ENCODE measurements at regions not wholly inside any gene's neighbourhood (a gene's known extent, or its start where the extent isn't known, plus 50 kb on each side); places are given as distances from the start of the nearest gene placed in this dataset.

GRCh38 chr3:120846073-120846472 lies 61.9 kb upstream of the STXBP5L start (continued):
- no peak for TF ChIP-seq RBFOX2 (IDR thresholded peaks at IDR 0.05; ENCODE audit: low read depth, low read length)
- TF ChIP-seq PHB2 (IDR thresholded peaks at IDR 0.05; ENCODE audit: partially characterized antibody), result no peak
- TF ChIP-seq ZFY (CRISPR knock-in tag; IDR thresholded peaks at IDR 0.05), result no peak

GRCh38 chr3:120848503-120848902 lies 59.5 kb upstream of the STXBP5L start:
- ChIA-PET CTCF (ENCODE audit: low intra/inter-chr PET ratio, low total read pairs) (no interaction called here), POLR2A (no interaction called here)
- Histone ChIP-seq H3K79me2 (ENCODE audit: insufficient read depth, low read length) (no peaks in the 10 kb centered on the region), H3K36me3 (replicated peaks in 1 of 2; ENCODE audit: control insufficient read depth in 1 of 2, insufficient read depth in 2 of 2, low read length in 2 of 2) (no peaks in the 10 kb centered on the region), H3K9me3 (ENCODE audit: low read length) (no peaks in the 10 kb centered on the region), H2AFZ (ENCODE audit: low read length) (no peak overlapping the region), H4K20me1 (ENCODE audit: insufficient read depth, low read length) (no peaks in the 10 kb centered on the region), H3K27me3 (ENCODE audit: control insufficient read depth in 1 of 2, insufficient read depth in 2 of 2, low read length in 2 of 2) (no peaks in the 10 kb centered on the region), H3K9ac (ENCODE audit: insufficient read depth, low read depth, low read length) (no peak overlapping the region), H3K27ac (ENCODE audit: extremely low read length, insufficient read depth, low read length) (no peak overlapping the region), H3K4me1 (ENCODE audit: insufficient read depth, low read length) (no peaks in the 10 kb centered on the region), H3K4me3 (replicated peaks in 1 of 3; ENCODE audit: insufficient read depth in 1 of 3, low read depth in 2 of 3, low read length in 3 of 3) (no peak overlapping the region), H3K4me2 (ENCODE audit: low read depth, low read length) (no peak overlapping the region)
- WGBS (ENCODE audit: low lambda C conversion rate), result 27% methylated on average over 2 of the region's 2 CpGs
- intact Hi-C loops (cut with micrococcal nuclease; ENCODE audit: unreplicated experiment) (no loop called here), in situ Hi-C loops (cut with HindIII; ENCODE audit: extremely low pct_ligation_motif_present, low pct_unique_long_range_greater_than_20kb) (no loop called here)
- ATAC-seq (no peak), DNase-seq (ENCODE audit: low spot score) (no peak), FAIRE-seq (no peak)
- BruUV-seq (replicated peaks), result no TSS peak
- TF ChIP-seq ZNF710 (CRISPR knock-in tag; IDR thresholded peaks at IDR 0.05; ENCODE audit: borderline replicate concordance), result no peak
- TF ChIP-seq FOXK1 (CRISPR knock-in tag; IDR thresholded peaks at IDR 0.05; ENCODE audit: borderline replicate concordance, low read depth), result no peak
- no peak for TF ChIP-seq SMARCC2 (IDR thresholded peaks at IDR 0.05)
- TF ChIP-seq ZNF780A (CRISPR knock-in tag; IDR thresholded peaks at IDR 0.05), result no peak
- TF ChIP-seq ZNF383 (CRISPR knock-in tag; IDR thresholded peaks at IDR 0.05; ENCODE audit: borderline replicate concordance), result no peak
- no peak for TF ChIP-seq NCOA5 (CRISPR knock-in tag; IDR thresholded peaks at IDR 0.05)
- TF ChIP-seq PRMT3 (CRISPR knock-in tag; IDR thresholded peaks at IDR 0.05; ENCODE audit: borderline replicate concordance, low read depth), result no peak
- TF ChIP-seq RFXAP (CRISPR knock-in tag; IDR thresholded peaks at IDR 0.05; ENCODE audit: borderline replicate concordance), result no peak
- no peak for TF ChIP-seq AHDC1 (CRISPR knock-in tag; IDR thresholded peaks at IDR 0.05; ENCODE audit: borderline replicate concordance)
- TF ChIP-seq ZNF639 (CRISPR knock-in tag; conservative IDR thresholded peaks at IDR 0.05), result no peak
- TF ChIP-seq ZBTB7A (CRISPR knock-in tag; IDR thresholded peaks at IDR 0.05), result no peak
- no peak for TF ChIP-seq ZNF543 (CRISPR knock-in tag; IDR thresholded peaks at IDR 0.05)
- no peak for TF ChIP-seq RBAK (CRISPR knock-in tag; IDR thresholded peaks at IDR 0.05)
